Activated CD8-positive, alpha-beta memory T cell treated with anti-CD3 and anti-CD28 coated beads for 24 hours (primary cell): ENCODE measurements at regions not wholly inside any gene's neighbourhood (a gene's known extent, or its start where the extent isn't known, plus 50 kb on each side); places are given as distances from the start of the nearest gene placed in this dataset.

Experiments
- DNase-seq: peaks from one replicate; pipeline ENCODE4 v3.0.0-alpha.2; 2020

GRCh38 chr11:81089242-81089641 is 1644.4 kb downstream of the FAM181B start:
- no peak for DNase-seq

GRCh38 chr11:81080476-81080875 is 1639.6 kb upstream of the TENM4 start:
- DNase-seq, result no peak

- DNase-seq, result no peak
Observed at GRCh38 chr11:81072273-81072672, 1631.4 kb upstream of the TENM4 start.

- DNase-seq, result no peak
Observed at GRCh38 chr11:81071606-81072005, 1630.8 kb upstream of the TENM4 start.

GRCh38 chr11:81070948-81071347 is 1630.1 kb upstream of the TENM4 start:
- DNase-seq, result no peak

GRCh38 chr11:81059356-81059755 is 1618.5 kb upstream of the TENM4 start:
- no peak for DNase-seq

GRCh38 chr11:81052344-81053158 is 1611.7 kb upstream of the TENM4 start:
- DNase-seq, result no peak

GRCh38 chr11:81039916-81040524 is 1599.2 kb upstream of the TENM4 start:
- DNase-seq, result no peak

- DNase-seq, result no peak
Observed at GRCh38 chr11:81036168-81036870, 1595.5 kb upstream of the TENM4 start.

GRCh38 chr11:81033779-81034540 is 1593.1 kb upstream of the TENM4 start:
- no peak for DNase-seq

- no peak for DNase-seq
Observed at GRCh38 chr11:81032906-81033305, 1592.1 kb upstream of the TENM4 start.

GRCh38 chr11:81030186-81030585 is 1589.4 kb upstream of the TENM4 start:
- no peak for DNase-seq

- DNase-seq, result no peak
Observed at GRCh38 chr11:81026032-81026431, 1585.2 kb upstream of the TENM4 start.

GRCh38 chr11:81022057-81022456 is 1581.2 kb upstream of the TENM4 start:
- DNase-seq, result no peak

- DNase-seq, result no peak
Observed at GRCh38 chr11:81010631-81011030, 1569.8 kb upstream of the TENM4 start.

- no peak for DNase-seq
Observed at GRCh38 chr11:81007046-81007445, 1566.2 kb upstream of the TENM4 start.

- DNase-seq, result no peak
Observed at GRCh38 chr11:81005595-81005994, 1564.8 kb upstream of the TENM4 start.

GRCh38 chr11:81004576-81004975 is 1563.7 kb upstream of the TENM4 start:
- DNase-seq, result no peak

GRCh38 chr11:81002374-81002773 is 1561.5 kb upstream of the TENM4 start:
- no peak for DNase-seq

GRCh38 chr11:81000735-81001134 is 1559.9 kb upstream of the TENM4 start:
- no peak for DNase-seq

GRCh38 chr11:81000334-81000733 is 1559.5 kb upstream of the TENM4 start:
- DNase-seq, result no peak

GRCh38 chr11:80995523-80995922 is 1554.7 kb upstream of the TENM4 start:
- no peak for DNase-seq

GRCh38 chr11:80993536-80993935 is 1552.7 kb upstream of the TENM4 start:
- no peak for DNase-seq
